ENCODE measurements at regions not wholly inside any gene's neighbourhood (a gene's known extent, or its start where the extent isn't known, plus 50 kb on each side); places are given as distances from the start of the nearest gene placed in this dataset.

- BruUV-seq (replicated peaks), result no TSS peak
- H4K20me1 ChIP-seq (replicated peaks; ENCODE audit: control insufficient read depth, extremely low read depth, insufficient read depth, low read length), result no peaks in the 10 kb centered on the region
- DNase-seq (ENCODE audit: low read depth, low spot score) (no peak), FAIRE-seq (no peak)
- intact Hi-C loops (cut with micrococcal nuclease) (no loop called here), dilution Hi-C loops (cut with MboI; ENCODE audit: extremely low pct_ligation_motif_present, low sequenced_read_pairs) (no loop called here)
- POLR2A ChIA-PET, result no interaction called here
- TF ChIP-seq POLR2A (IDR thresholded peaks at IDR 0.05; ENCODE audit: low read depth, low read length) (no peak), JUN (IDR thresholded peaks at IDR 0.05; ENCODE audit: borderline replicate concordance, insufficient read depth, insufficient read length, low read depth) (no peak), CTCF (IDR thresholded peaks at IDR 0.05; ENCODE audit: extremely low read depth in 1 of 2, insufficient read depth in 1 of 2, low read depth in 1 of 2, low read length in 2 of 2) (no peak), FOS (IDR thresholded peaks at IDR 0.05; ENCODE audit: borderline replicate concordance, insufficient read depth, low read length) (no peak), EZH2 (IDR thresholded peaks at IDR 0.05; ENCODE audit: borderline replicate concordance, low read depth, low read length, severe bottlenecking) (no peak), POLR2AphosphoS5 (IDR thresholded peaks at IDR 0.05; ENCODE audit: insufficient read depth, low read depth, low read length) (no peak), GATA2 (IDR thresholded peaks at IDR 0.05; ENCODE audit: insufficient read depth, insufficient read length, low read depth, low read length) (no peak), MAX (IDR thresholded peaks at IDR 0.05; ENCODE audit: insufficient read depth, insufficient read length) (no peak), MYC (IDR thresholded peaks at IDR 0.05; ENCODE audit: low read depth, low read length) (no peak)
- no peak overlapping the region for H3K9ac ChIP-seq (replicated peaks; ENCODE audit: extremely low read depth, insufficient read depth, low read length)
- no peaks in the 10 kb centered on the region for H3K4me1 ChIP-seq (ENCODE audit: control insufficient read depth, extremely low read depth, insufficient read depth, low read length)
- no peaks in the 10 kb centered on the region for H3K27me3 ChIP-seq (ENCODE audit: control insufficient read depth in 2 of 2, insufficient read depth in 2 of 2, low read length in 2 of 2)
- H3K27ac ChIP-seq (ENCODE audit: insufficient read depth, low read depth, low read length), result no peak overlapping the region
- CTCF ChIA-PET, result interaction anchor here (1.0 to 1.4 kb wide), 3 partner anchors 11 to 796 kb away, joined by 3 read pairs; no protein-coding TSS in a partner anchor
- H3K9me1 ChIP-seq (replicated peaks; ENCODE audit: control insufficient read depth, extremely low read depth, insufficient read depth, low read length), result no peaks in the 10 kb centered on the region
- no peaks in the 10 kb centered on the region for H3K9me3 ChIP-seq (replicated peaks; ENCODE audit: control insufficient read depth, insufficient read depth, low read length)
- H3K4me3 ChIP-seq (replicated peaks in 1 of 3; ENCODE audit: insufficient read depth in 1 of 3, low read depth in 1 of 3, low read length in 3 of 3), result no peak overlapping the region
- no peaks in the 10 kb centered on the region for H3K36me3 ChIP-seq (ENCODE audit: control insufficient read depth in 2 of 2, extremely low read depth in 1 of 2, insufficient read depth in 2 of 2, low read length in 2 of 2)
- no peak overlapping the region for H3K4me2 ChIP-seq (ENCODE audit: insufficient read depth, low read length)
- no peaks in the 10 kb centered on the region for H3K79me2 ChIP-seq (ENCODE audit: control insufficient read depth, insufficient read depth, low read length)
- no peak overlapping the region for H2AFZ ChIP-seq (ENCODE audit: low read depth, low read length)
Measured at GRCh38 chr5:107251151-107251550, 419.6 kb downstream of the EFNA5 start.

All from endothelial cell of umbilical vein (primary cell).